Adrenal gland (tissue), 5 donors: ENCODE measurements at regions not wholly inside any gene's neighbourhood (a gene's known extent, or its start where the extent isn't known, plus 50 kb on each side); places are given as distances from the start of the nearest gene placed in this dataset.

ENCODE experiments used
- CTCF ChIP-seq, 6 experiments: fragments of 450-650 bp in 4 of 6; fragments of 200-600 bp in 2 of 6; sonication (generic) in 1 of 6; IDR thresholded peaks; 1 replicate in 5 of 6; 2 replicates in 1 of 6; pipeline versions ENCODE4 v1.5.1 to v1.8.0; 2016 to 2021; ENCODE audit warnings: antibody characterized with exemption in 6 of 6, mild to moderate bottlenecking in 2 of 6, moderate library complexity in 1 of 6
- POLR2A ChIP-seq, 2 donors: fragments of 450-650 bp; IDR thresholded peaks; one replicate each; pipeline ENCODE4 v1.6.1; 2017; ENCODE audit warnings: antibody characterized with exemption in 2 of 2, mild to moderate bottlenecking in 2 of 2, moderate library complexity in 1 of 2
- donor health status: DM: no; HTN: no; CAD: no.

DNA sequence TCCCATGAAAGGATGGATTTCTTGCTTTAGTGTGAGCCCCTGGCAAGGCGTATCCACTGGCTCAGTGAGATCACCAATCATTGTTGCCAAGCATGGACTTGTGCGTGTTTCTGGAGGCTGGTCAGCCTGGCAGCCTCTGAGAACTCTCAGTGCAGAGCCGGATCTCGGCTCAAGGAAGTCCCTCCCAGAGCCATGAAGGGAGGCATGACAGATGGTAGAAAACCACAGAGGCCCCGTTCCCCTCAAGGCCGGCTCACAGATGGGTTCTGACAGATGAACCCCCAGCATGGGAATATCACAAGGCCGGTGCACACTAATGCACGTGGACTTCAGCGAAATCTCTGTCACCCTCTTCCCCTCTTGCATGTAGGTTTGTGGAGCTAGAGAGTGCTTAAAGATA is 290.5 kb downstream of the AJAP1 start:
- TF ChIP-seq CTCF (IDR thresholded peaks at IDR 0.05), result no peak
- TF ChIP-seq POLR2A (IDR thresholded peaks at IDR 0.05), result no peak
